GM21529 (cell line): ENCODE measurements at regions not wholly inside any gene's neighbourhood (a gene's known extent, or its start where the extent isn't known, plus 50 kb on each side); places are given as distances from the start of the nearest gene placed in this dataset.
"Not testable (repeated sequence)": the region's sequence is repeated elsewhere in the genome, so short reads cannot be mapped to it uniquely, and the experiment has no call there.

Source experiments
- ATAC-seq: cut with Tn5 transposase; IDR thresholded peaks from one replicate; pipeline ENCODE4 v1.9.1; 2021; ENCODE audit not compliant: unreplicated experiment

- no peak for ATAC-seq
Observed at GRCh38 chr1:222416001-222416791, 131.7 kb downstream of the HHIPL2 start.

DNA sequence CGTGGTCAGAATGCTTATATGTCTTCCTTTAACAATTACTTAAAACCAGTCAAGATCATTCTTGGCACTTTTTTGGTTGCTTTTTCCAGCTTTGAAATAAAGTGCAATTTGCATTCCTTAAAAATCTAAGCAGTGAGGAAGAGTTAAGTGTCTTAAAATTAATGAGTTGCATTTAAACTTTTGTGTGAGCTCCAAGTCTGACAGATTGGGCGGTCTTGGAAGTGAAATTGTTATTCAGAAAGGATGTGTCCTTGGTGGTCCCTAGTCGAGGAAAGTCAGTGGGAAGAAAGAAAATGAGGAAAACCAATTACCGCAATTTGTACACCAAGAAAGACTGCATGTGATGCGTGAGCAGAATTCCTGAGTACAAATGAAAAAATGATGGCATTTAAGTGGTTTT lies 132.5 kb downstream of the HHIPL2 start:
- ATAC-seq, result no peak

DNA sequence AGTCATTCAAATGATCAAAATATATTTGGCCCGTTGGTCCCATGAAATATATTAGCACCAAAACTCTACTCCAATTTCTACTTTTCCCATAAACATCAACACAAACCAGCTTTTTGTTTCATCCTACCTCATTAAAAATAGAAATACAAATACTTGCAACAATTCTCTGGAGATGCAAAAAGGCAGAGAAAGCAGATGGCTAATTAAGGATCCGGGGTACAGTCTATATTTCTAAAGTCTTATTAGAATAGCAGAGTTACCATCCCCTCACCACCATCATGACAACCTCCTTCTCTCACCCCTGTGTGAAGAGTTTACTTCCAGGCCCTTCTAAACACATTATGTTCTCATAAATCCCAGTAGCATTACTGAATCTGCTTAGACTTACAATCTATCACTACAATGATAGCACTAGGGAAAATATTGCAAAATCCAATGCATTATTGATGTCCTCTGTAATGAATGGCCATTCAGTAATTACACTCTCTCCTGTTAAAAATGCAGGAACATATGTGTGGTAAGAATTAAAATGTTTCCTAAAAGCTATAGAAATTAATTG lies 133.8 kb downstream of the HHIPL2 start:
- no peak for ATAC-seq

- no peak for ATAC-seq
Observed at GRCh38 chr1:222413436-222413835, 134.5 kb downstream of the HHIPL2 start.

GRCh38 chr1:222404710-222405109 lies 143.2 kb downstream of the HHIPL2 start:
- peak; percentile 98 for ATAC-seq

DNA sequence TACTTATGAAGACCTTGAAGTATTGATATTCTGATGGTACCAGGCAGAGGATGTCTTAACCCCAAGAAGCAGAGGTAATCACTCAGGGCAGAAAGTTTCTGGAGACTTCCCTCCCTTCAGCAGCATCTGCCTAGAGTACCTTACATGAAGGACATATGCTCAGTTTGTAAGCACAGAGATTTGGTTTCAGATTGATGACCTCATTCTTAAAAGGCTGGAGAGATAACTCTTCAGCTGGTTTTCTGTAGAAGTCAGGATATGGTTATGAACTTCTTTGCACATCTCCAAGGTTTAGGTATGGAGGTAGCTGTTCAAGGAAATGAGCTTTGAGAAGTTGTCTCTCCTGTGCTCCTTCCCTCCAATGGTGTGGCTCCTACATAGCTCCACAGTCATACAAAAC lies 148.7 kb downstream of the HHIPL2 start:
- ATAC-seq, result no peak

DNA sequence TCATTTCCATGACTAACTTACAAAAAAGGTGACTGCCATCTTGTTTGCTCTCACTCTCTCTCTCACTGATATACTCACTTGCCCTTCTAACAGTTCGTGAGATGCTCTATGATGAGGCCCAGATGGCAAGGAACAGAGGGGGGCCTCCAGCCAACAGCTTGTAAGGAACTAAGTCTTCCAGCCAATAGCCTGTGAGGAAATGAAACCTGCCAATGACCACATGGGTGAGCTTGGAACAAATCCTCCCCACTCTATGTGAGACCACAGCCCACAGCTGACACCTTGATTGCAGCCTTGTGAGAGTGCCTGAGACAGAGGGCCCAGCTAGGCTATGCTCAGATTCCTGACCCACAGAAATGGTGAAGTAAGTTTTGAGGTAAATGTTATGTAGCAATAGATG lies 153.7 kb downstream of the HHIPL2 start:
- no peak for ATAC-seq

DNA sequence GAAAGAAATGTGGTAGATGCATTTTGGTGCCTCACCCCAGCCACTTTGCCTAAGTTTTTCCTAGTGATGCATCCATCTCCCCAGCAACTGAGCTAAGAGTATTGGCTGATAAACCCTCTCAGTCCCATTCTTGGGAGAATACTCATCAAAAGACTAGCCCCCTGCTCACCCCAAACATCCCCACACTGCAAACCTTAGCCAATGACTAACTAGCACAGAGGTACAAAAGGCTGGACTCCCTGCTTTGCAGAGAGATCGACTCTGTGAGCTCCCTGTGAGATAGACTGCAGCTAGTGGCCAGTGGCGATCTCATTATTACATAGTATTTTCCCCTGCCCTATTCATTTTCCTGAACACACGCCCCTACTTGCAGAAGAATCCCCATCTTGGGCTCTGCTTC lies 155.3 kb downstream of the HHIPL2 start:
- no peak for ATAC-seq

- ATAC-seq, result no peak
Observed at GRCh38 chr1:222390181-222390580, 157.7 kb downstream of the HHIPL2 start.

- no peak for ATAC-seq
Observed at GRCh38 chr1:222387007-222387814, 160.7 kb downstream of the HHIPL2 start.

GRCh38 chr1:222385955-222386354 lies 161.9 kb downstream of the HHIPL2 start:
- ATAC-seq, result no peak

DNA sequence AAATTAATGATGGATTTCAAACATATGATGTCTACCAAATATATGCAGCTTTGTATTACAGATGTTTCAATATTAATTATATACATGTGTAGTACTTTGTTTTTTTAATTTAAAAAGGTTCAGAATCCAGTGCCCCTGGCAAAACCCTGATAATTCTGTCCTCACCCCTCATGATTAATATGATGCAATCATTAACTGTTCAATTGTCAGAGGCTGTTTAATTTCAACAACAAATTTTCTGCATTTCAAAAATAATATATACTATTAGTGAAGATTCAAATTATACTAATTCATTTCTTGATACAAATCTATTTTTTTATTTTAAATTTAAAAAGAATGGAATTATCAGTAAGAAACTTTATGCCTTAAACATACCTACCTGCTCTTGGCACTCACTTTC lies 162.6 kb downstream of the HHIPL2 start:
- ATAC-seq, result no peak

- no peak for ATAC-seq
Observed at GRCh38 chr1:222384531-222384930, 163.4 kb downstream of the HHIPL2 start.

DNA sequence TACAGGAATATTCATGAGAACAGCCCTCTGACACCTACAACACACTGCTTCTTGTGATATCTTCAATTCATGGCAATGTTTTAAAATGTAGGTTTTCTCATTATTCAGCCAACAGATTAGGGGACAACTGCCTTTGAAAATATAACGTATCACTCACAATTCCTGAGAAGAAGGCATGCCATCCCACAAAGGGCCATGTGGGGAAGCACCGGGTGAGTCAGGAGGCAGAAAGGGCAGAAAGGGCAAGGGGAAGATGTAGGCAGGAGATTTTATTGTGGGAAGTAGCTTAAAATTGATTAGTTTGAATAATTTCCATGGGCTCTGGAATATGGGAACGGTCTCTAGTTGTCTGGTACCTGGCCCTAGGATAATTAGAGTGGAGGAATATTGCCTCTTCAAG lies 165.7 kb downstream of the HHIPL2 start:
- no peak for ATAC-seq

GRCh38 chr1:222377428-222378088 lies 170.3 kb downstream of the HHIPL2 start:
- ATAC-seq, result no peak

GRCh38 chr1:222376791-222377190 lies 171.1 kb downstream of the HHIPL2 start:
- ATAC-seq, result not testable (repeated sequence)

DNA sequence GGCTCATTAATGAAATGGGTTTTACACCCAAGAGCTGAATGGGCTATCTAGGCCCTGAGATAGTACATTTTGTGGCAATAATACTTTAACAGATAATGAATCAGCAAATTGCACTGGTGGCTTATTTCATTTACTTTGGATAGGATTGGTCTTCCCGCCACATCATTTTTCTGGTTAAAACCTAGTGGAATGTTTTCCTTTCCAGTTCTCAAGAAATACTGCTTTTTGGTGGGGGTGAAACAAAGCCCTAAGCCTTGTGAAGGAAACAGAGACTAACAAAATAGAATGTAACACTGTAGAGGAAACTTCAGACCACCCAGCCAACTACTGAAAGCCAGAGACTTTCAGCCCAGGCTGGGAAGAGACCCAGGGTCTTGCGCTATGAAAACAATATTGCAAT lies 172.2 kb downstream of the HHIPL2 start:
- ATAC-seq, result no peak

GRCh38 chr1:222373831-222374602 lies 173.9 kb downstream of the HHIPL2 start:
- no peak for ATAC-seq

GRCh38 chr1:222373216-222373615 lies 174.7 kb downstream of the HHIPL2 start:
- ATAC-seq, result peak; percentile 63

- ATAC-seq, result no peak
Observed at GRCh38 chr1:222372221-222372620, 175.7 kb downstream of the HHIPL2 start.
